SK-N-SH (cell line): ENCODE measurements at regions not wholly inside any gene's neighbourhood (a gene's known extent, or its start where the extent isn't known, plus 50 kb on each side); places are given as distances from the start of the nearest gene placed in this dataset.

Experiments
- CTCF ChIA-PET: fragments of 300-600, 350-600 bp; formaldehyde crosslinking; extraction: SDS; loops from one replicate; lab custom pipeline; 2021; lab: Yijun Ruan, JAX
- POLR2A ChIA-PET: fragments of 350-600 bp; sonication (Branson Sonifier 250); formaldehyde crosslinking; extraction: SDS; loops from one replicate; lab custom pipeline; 2020; ENCODE audit warnings: antibody characterized with exemption, inconsistent platforms; lab: Yijun Ruan, JAX
- DNase-seq: peaks from one replicate; pipeline ENCODE4 v3.0.0; 2012
- H2AFZ ChIP-seq: fragments of 200-600 bp; sonication (generic); 2 replicates; pipeline ENCODE4 v1.8.1; 2016; ENCODE audit warnings: antibody characterized with exemption, mild to moderate bottlenecking, low read depth
- H3F3A ChIP-seq: fragments of 200-600 bp; sonication (generic); replicated peaks from 2 replicates; pipeline ENCODE3; 2016; ENCODE audit warnings: antibody characterized with exemption, mild to moderate bottlenecking; ENCODE audit not compliant: insufficient read depth
- H3K27ac ChIP-seq, 2 experiments: fragments of 200-500 bp in 1 of 2; fragments of 200-600 bp in 1 of 2; sonication (Bioruptor generic) in 1 of 2; sonication (generic), shearing (Covaris generic) in 1 of 2; 2 replicates each; pipeline versions ENCODE4 v1.5.1 to v1.6.1; 2014 to 2016; ENCODE audit warnings: low read depth in 2 of 2, inconsistent platforms in 1 of 2, low read length in 1 of 2, mild to moderate bottlenecking in 1 of 2, mixed read lengths in 1 of 2
- H3K27me3 ChIP-seq: fragments of 200-600 bp; sonication (generic), shearing (Covaris generic); 2 replicates; pipeline ENCODE4 v1.6.1; 2016; ENCODE audit warnings: mixed run types; ENCODE audit not compliant: insufficient read depth
- H3K36me3 ChIP-seq, 2 experiments: fragments of 200-500 bp in 1 of 2; fragments of 200-600 bp in 1 of 2; sonication (Bioruptor generic) in 1 of 2; sonication (generic) in 1 of 2; replicated peaks in 1 of 2; 2 replicates each; pipeline versions ENCODE3 to v1.5.1; 2014 to 2016; ENCODE audit warnings: low read length in 1 of 2, mild to moderate bottlenecking in 1 of 2; ENCODE audit not compliant: insufficient read depth in 2 of 2, control insufficient read depth in 1 of 2
- H3K4me1 ChIP-seq, 2 experiments: fragments of 200-500 bp in 1 of 2; fragments of 200-600 bp in 1 of 2; sonication (Bioruptor generic) in 1 of 2; sonication (generic), shearing (Covaris generic) in 1 of 2; 2 replicates each; pipeline versions ENCODE4 v1.5.1 to v1.6.1; 2014 to 2016; ENCODE audit warnings: low read depth in 1 of 2, low read length in 1 of 2, mixed run types in 1 of 2; ENCODE audit not compliant: insufficient read depth in 2 of 2, control insufficient read depth in 1 of 2
- H3K4me2 ChIP-seq: fragments of 200-600 bp; sonication (generic), shearing (Covaris generic); 2 replicates; pipeline ENCODE4 v1.6.1; 2017; ENCODE audit warnings: mixed run types
- H3K4me3 ChIP-seq, 2 experiments: fragments of 200-500 bp in 1 of 2; fragments of 200-600 bp in 1 of 2; sonication (Bioruptor generic) in 1 of 2; sonication (generic), shearing (Covaris generic) in 1 of 2; 2 replicates each; pipeline versions ENCODE4 v1.5.1 to v1.8.1; 2014 to 2016; ENCODE audit warnings: low read depth in 2 of 2, inconsistent platforms in 1 of 2, low read length in 1 of 2, mild to moderate bottlenecking in 1 of 2, mixed read lengths in 1 of 2, moderate library complexity in 1 of 2
- H3K79me2 ChIP-seq: fragments of 200-600 bp; sonication (generic); 2 replicates; pipeline ENCODE4 v1.8.1; 2017; ENCODE audit warnings: mild to moderate bottlenecking; ENCODE audit not compliant: insufficient read depth
- H3K9ac ChIP-seq: fragments of 200-600 bp; sonication (generic); 2 replicates; pipeline ENCODE4 v1.6.1; 2017; ENCODE audit warnings: mixed run types
- H3K9me2 ChIP-seq: fragments of 200-600 bp; sonication (generic); 2 replicates; pipeline ENCODE4 v1.6.1; 2017; ENCODE audit warnings: mixed run types
- H3K9me3 ChIP-seq: fragments of 200-600 bp; sonication (generic); 2 replicates; pipeline ENCODE4 v1.6.1; 2017; ENCODE audit warnings: mixed run types, mild to moderate bottlenecking, moderate library complexity
- H4K20me1 ChIP-seq: fragments of 200-600 bp; sonication (generic); 2 replicates; pipeline ENCODE4 v1.6.1; 2017; ENCODE audit warnings: mild to moderate bottlenecking, mixed run types; ENCODE audit not compliant: insufficient read depth
- ELF1 ChIP-seq: IDR thresholded peaks from 2 replicates; pipeline ENCODE4 v1.4.0; 2012
- EZH2phosphoT487 ChIP-seq: fragments of 200-600 bp; sonication (generic); IDR thresholded peaks from 2 replicates; pipeline ENCODE4 v1.6.1; 2017; ENCODE audit warnings: low read depth, mixed run types, mild to moderate bottlenecking, antibody characterized with exemption, moderate library complexity, borderline replicate concordance
- FOSL2 ChIP-seq: IDR thresholded peaks from 2 replicates; pipeline ENCODE4 v1.4.0; 2012; ENCODE audit warnings: low read depth, mild to moderate bottlenecking, moderate library complexity, borderline replicate concordance
- FOXJ3 ChIP-seq: sonication (generic); formaldehyde crosslinking; IDR thresholded peaks from 2 replicates; pipeline ENCODE4 v1.5.1; 2020; ENCODE audit warnings: mild to moderate bottlenecking, missing genetic modification reagents
- FOXM1 ChIP-seq: IDR thresholded peaks from 2 replicates; pipeline ENCODE4 v1.4.0; 2012; ENCODE audit warnings: low read depth, mild to moderate bottlenecking
- IRF3 ChIP-seq: fragments of 150-350 bp; IDR thresholded peaks from 2 replicates; pipeline ENCODE4 v1.6.1; 2016; ENCODE audit warnings: mild to moderate bottlenecking, low read depth, low read length
- JUND ChIP-seq: IDR thresholded peaks from 2 replicates; pipeline ENCODE4 v1.4.0; 2012
- MEF2A ChIP-seq: IDR thresholded peaks from 2 replicates; pipeline ENCODE4 v1.4.0; 2012; ENCODE audit warnings: low read depth, borderline replicate concordance
- MXI1 ChIP-seq: IDR thresholded peaks from 2 replicates; pipeline ENCODE4 v1.6.1; 2012; ENCODE audit warnings: mild to moderate bottlenecking, low read depth, low read length, improper control_type of control experiment
- NRF1 ChIP-seq: IDR thresholded peaks from 2 replicates; pipeline ENCODE4 v1.6.1; 2012; ENCODE audit warnings: low read depth, mild to moderate bottlenecking, low read length
- RCOR1 ChIP-seq: fragments of 150-350 bp; IDR thresholded peaks from 2 replicates; pipeline ENCODE4 v1.6.1; 2017; ENCODE audit warnings: antibody characterized with exemption, low read length
- RXRA ChIP-seq: IDR thresholded peaks from 2 replicates; pipeline ENCODE4 v1.4.0; 2012; ENCODE audit warnings: low read depth, mild to moderate bottlenecking, borderline replicate concordance
- SMC3 ChIP-seq: IDR thresholded peaks from 2 replicates; pipeline ENCODE4 v1.6.1; 2012; ENCODE audit warnings: low read depth, low read length, improper control_type of control experiment
- TAF1 ChIP-seq: IDR thresholded peaks from 2 replicates; pipeline ENCODE4 v1.6.1; 2012; ENCODE audit warnings: low read depth, mild to moderate bottlenecking, low read length, moderate library complexity, borderline replicate concordance
- TCF12 ChIP-seq: IDR thresholded peaks from 2 replicates; pipeline ENCODE4 v1.4.0; 2012
- USF1 ChIP-seq: IDR thresholded peaks from 2 replicates; pipeline ENCODE4 v1.4.0; 2012; ENCODE audit warnings: low read depth, borderline replicate concordance
- YY1 ChIP-seq: IDR thresholded peaks from 2 replicates; pipeline ENCODE4 v1.4.0; 2012; ENCODE audit warnings: low read depth, mild to moderate bottlenecking
- ZBTB33 ChIP-seq: IDR thresholded peaks from 2 replicates; pipeline ENCODE4 v1.4.0; 2012; ENCODE audit warnings: low read depth, borderline replicate concordance
- WGBS: methylation state at CpG from one replicate; pipeline ENCODE4 v1.1.6; 2017; ENCODE audit warnings: low lambda C conversion rate; 5-methylcytosine and 5-hydroxymethylcytosine counted together

- no peaks in the 10 kb centered on the region; a peak in 1 of 4 replicates for H3K4me1 ChIP-seq
- H3K9me2 ChIP-seq = no peaks in the 10 kb centered on the region
- no peak for DNase-seq
- H3K4me3 ChIP-seq = no peak overlapping the region
- 27% methylated on average over 4 of the region's 5 CpGs for WGBS
- no peak overlapping the region for H3K9ac ChIP-seq
- H3K4me2 ChIP-seq = no peak overlapping the region
- no peak overlapping the region for H2AFZ ChIP-seq
- no peaks in the 10 kb centered on the region for H3K9me3 ChIP-seq
- POLR2A ChIA-PET = no interaction called here
- no peaks in the 10 kb centered on the region for H4K20me1 ChIP-seq
- CTCF ChIA-PET = no interaction called here
- no peaks in the 10 kb centered on the region for H3K36me3 ChIP-seq
- H3K27me3 ChIP-seq = no peaks in the 10 kb centered on the region
- no peaks in the 10 kb centered on the region for H3K79me2 ChIP-seq
- no peak overlapping the region for H3K27ac ChIP-seq
- H3F3A ChIP-seq = no peaks in the 10 kb centered on the region
- no peak for TF ChIP-seq IRF3
- no peak for TF ChIP-seq FOXM1
These were observed 295.5 kb upstream of the KAZN start for GRCh38 chr1:14303011-14303410.

GRCh38 chr1:14304381-14304865 is 294.1 kb upstream of the KAZN start:
- Histone ChIP-seq H4K20me1 (no peaks in the 10 kb centered on the region), H3K4me2 (no peak overlapping the region), H3K9me2 (no peaks in the 10 kb centered on the region), H2AFZ (no peak overlapping the region), H3K27me3 (no peaks in the 10 kb centered on the region), H3F3A (no peaks in the 10 kb centered on the region), H3K27ac (no peak overlapping the region), H3K79me2 (no peaks in the 10 kb centered on the region), H3K4me1 (no peaks in the 10 kb centered on the region; a peak in 1 of 4 replicates), H3K4me3 (no peak overlapping the region), H3K9me3 (no peaks in the 10 kb centered on the region), H3K36me3 (no peaks in the 10 kb centered on the region), H3K9ac (no peak overlapping the region)
- POLR2A ChIA-PET = interaction anchor here (0.6 kb wide), 1 partner anchor 513 kb away, joined by 3 read pairs; no protein-coding TSS in a partner anchor
- WGBS = 7% methylated on average over 7 of the region's 7 CpGs
- TF ChIP-seq ELF1 = no peak
- no peak for TF ChIP-seq YY1
- TF ChIP-seq FOXJ3 = no peak
- TF ChIP-seq TCF12 = no peak
- no peak for TF ChIP-seq FOSL2
- TF ChIP-seq TAF1 = no peak
- TF ChIP-seq RCOR1 = no peak
- TF ChIP-seq JUND = no peak
- no peak for TF ChIP-seq IRF3
- CTCF ChIA-PET = interaction anchor here (1.1 kb wide), 1 partner anchor 28 kb away, joined by 3 read pairs; no protein-coding TSS in a partner anchor
- DNase-seq = no peak

- no peaks in the 10 kb centered on the region for H4K20me1 ChIP-seq
- POLR2A ChIA-PET = no interaction called here
- no peak overlapping the region for H2AFZ ChIP-seq
- no peak overlapping the region for H3K4me2 ChIP-seq
- TF ChIP-seq FOSL2 (no peak), USF1 (no peak), TAF1 (no peak), SMC3 (no peak), YY1 (no peak), RXRA (no peak), MEF2A (no peak), ZBTB33 (no peak), EZH2phosphoT487 (no peak), MXI1 (no peak), NRF1 (no peak), ELF1 (no peak), JUND (no peak)
- H3K4me3 ChIP-seq = no peak overlapping the region
- H3K9me3 ChIP-seq = no peaks in the 10 kb centered on the region
- no peaks in the 10 kb centered on the region for H3K36me3 ChIP-seq
- no peaks in the 10 kb centered on the region for H3F3A ChIP-seq
- H3K9me2 ChIP-seq = no peaks in the 10 kb centered on the region
- H3K27me3 ChIP-seq = no peaks in the 10 kb centered on the region
- no peak overlapping the region for H3K27ac ChIP-seq
- no peak overlapping the region for H3K9ac ChIP-seq
- WGBS = 37% methylated on average over 2 of the region's 2 CpGs
- H3K79me2 ChIP-seq = no peaks in the 10 kb centered on the region
- DNase-seq = no peak
- no peaks in the 10 kb centered on the region for H3K4me1 ChIP-seq
- CTCF ChIA-PET = no interaction called here
These were observed 290.0 kb upstream of the KAZN start for GRCh38 chr1:14308460-14308859.
